ENCODE measurements at regions not wholly inside any gene's neighbourhood (a gene's known extent, or its start where the extent isn't known, plus 50 kb on each side); places are given as distances from the start of the nearest gene placed in this dataset.

- no peak for DNase-seq (ENCODE audit: extremely low read depth, low read depth)
Observed at GRCh38 chr12:91316161-91316906, 133.7 kb upstream of the DCN start.

GRCh38 chr12:91311081-91311480 lies 128.5 kb upstream of the DCN start:
- DNase-seq (ENCODE audit: extremely low read depth, low read depth) = no peak

- no peak for DNase-seq (ENCODE audit: extremely low read depth, low read depth)
Observed at GRCh38 chr12:91309450-91309849, 126.8 kb upstream of the DCN start.

- no peak for DNase-seq (ENCODE audit: extremely low read depth, low read depth)
Observed at GRCh38 chr12:91307957-91308670, 125.5 kb upstream of the DCN start.

GRCh38 chr12:91290354-91290753 lies 107.7 kb upstream of the DCN start:
- DNase-seq (ENCODE audit: extremely low read depth, low read depth) = no peak

GRCh38 chr12:91289906-91290305 lies 107.3 kb upstream of the DCN start:
- no peak for DNase-seq (ENCODE audit: extremely low read depth, low read depth)

GRCh38 chr12:91289072-91289471 lies 106.5 kb upstream of the DCN start:
- no peak for DNase-seq (ENCODE audit: extremely low read depth, low read depth)

- no peak for DNase-seq (ENCODE audit: extremely low read depth, low read depth)
Observed at GRCh38 chr12:91287753-91288152, 105.1 kb upstream of the DCN start.

GRCh38 chr12:91278126-91278525 lies 95.5 kb upstream of the DCN start:
- no peak for DNase-seq (ENCODE audit: extremely low read depth, low read depth)

- no peak for DNase-seq (ENCODE audit: extremely low read depth, low read depth)
Observed at GRCh38 chr12:91276509-91276908, 93.9 kb upstream of the DCN start.

GRCh38 chr12:91275321-91275720 lies 92.7 kb upstream of the DCN start:
- DNase-seq (ENCODE audit: extremely low read depth, low read depth) = no peak

GRCh38 chr12:91274916-91275315 lies 92.3 kb upstream of the DCN start:
- no peak for DNase-seq (ENCODE audit: extremely low read depth, low read depth)

GRCh38 chr12:91273560-91273959 lies 90.9 kb upstream of the DCN start:
- no peak for DNase-seq (ENCODE audit: extremely low read depth, low read depth)

GRCh38 chr12:91272461-91273063 lies 89.9 kb upstream of the DCN start:
- DNase-seq (ENCODE audit: extremely low read depth, low read depth) = no peak

GRCh38 chr12:91271185-91271584 lies 88.6 kb upstream of the DCN start:
- no peak for DNase-seq (ENCODE audit: extremely low read depth, low read depth)

- no peak for DNase-seq (ENCODE audit: extremely low read depth, low read depth)
Observed at GRCh38 chr12:91267039-91267438, 84.4 kb upstream of the DCN start.

- no peak for DNase-seq (ENCODE audit: extremely low read depth, low read depth)
Observed at GRCh38 chr12:91264178-91264577, 81.6 kb upstream of the DCN start.

GRCh38 chr12:91261820-91262676 lies 79.4 kb upstream of the DCN start:
- DNase-seq (ENCODE audit: extremely low read depth, low read depth) = no peak

- no peak for DNase-seq (ENCODE audit: extremely low read depth, low read depth)
Observed at GRCh38 chr12:91256411-91256810, 73.8 kb upstream of the DCN start.

GRCh38 chr12:91252341-91252740 lies 69.7 kb upstream of the DCN start:
- DNase-seq (ENCODE audit: extremely low read depth, low read depth) = no peak

GRCh38 chr12:91250273-91250665 lies 67.7 kb upstream of the DCN start:
- no peak for DNase-seq (ENCODE audit: extremely low read depth, low read depth)

All from NCI-H460 (cell line).